NCI-H128 (cell line): ENCODE measurements at regions not wholly inside any gene's neighbourhood (a gene's known extent, or its start where the extent isn't known, plus 50 kb on each side); places are given as distances from the start of the nearest gene placed in this dataset.
"Not testable (repeated sequence)": the region's sequence is repeated elsewhere in the genome, so short reads cannot be mapped to it uniquely, and the experiment has no call there.

Source experiments
- DNase-seq: peaks from one replicate; lab custom pipeline; 2025; ENCODE audit not compliant: unreplicated experiment; lab: John Stamatoyannopoulos, UW

- DNase-seq = no peak
Measured at GRCh38 chr7:55299273-55299967, 65.7 kb upstream of the LANCL2 start.

- no peak for DNase-seq
Measured at GRCh38 chr7:55303220-55303619, 61.9 kb upstream of the LANCL2 start.

- no peak for DNase-seq
Measured at GRCh38 chr7:55304018-55304762, 60.9 kb upstream of the LANCL2 start.

- DNase-seq = no peak
Measured at GRCh38 chr7:55305135-55305534, 60.0 kb upstream of the LANCL2 start.

GRCh38 chr7:55306331-55306730, 58.8 kb upstream of the LANCL2 start:
- no peak for DNase-seq

- no peak for DNase-seq
Measured at GRCh38 chr7:55307123-55307916, 57.8 kb upstream of the LANCL2 start.

- no peak for DNase-seq
Measured at GRCh38 chr7:55308186-55308929, 56.8 kb upstream of the LANCL2 start.

- DNase-seq = no peak
Measured at GRCh38 chr7:55309040-55309991, 55.8 kb upstream of the LANCL2 start.

- DNase-seq = no peak
Measured at GRCh38 chr7:55310287-55311025, 54.7 kb upstream of the LANCL2 start.

- not testable (repeated sequence) for DNase-seq
Measured at GRCh38 chr7:55311892-55312291, 53.2 kb upstream of the LANCL2 start.

GRCh38 chr7:55313671-55314070, 51.5 kb upstream of the LANCL2 start:
- not testable (repeated sequence) for DNase-seq

GRCh38 chr7:55314967-55315366, 50.2 kb upstream of the LANCL2 start:
- DNase-seq = no peak
